AG04450 (cell line): ENCODE measurements at regions not wholly inside any gene's neighbourhood (a gene's known extent, or its start where the extent isn't known, plus 50 kb on each side); places are given as distances from the start of the nearest gene placed in this dataset.
"Not testable (repeated sequence)": the region's sequence is repeated elsewhere in the genome, so short reads cannot be mapped to it uniquely, and the experiment has no call there.

Source experiments
- CTCF ChIA-PET: fragments of 300-600, 350-600 bp; formaldehyde crosslinking; extraction: SDS; loops from one replicate; lab custom pipeline; 2022; ENCODE audit warnings: antibody characterized with exemption, inconsistent platforms; lab: Charles Lee
- POLR2A ChIA-PET: fragments of 350-600 bp; formaldehyde crosslinking; extraction: SDS; loops from one replicate; lab custom pipeline; 2021; ENCODE audit warnings: antibody characterized with exemption, inconsistent platforms; lab: Yijun Ruan, JAX
- DNase-seq: peaks from one replicate; pipeline ENCODE4 v3.0.0-alpha.2; 2011; ENCODE audit warnings: low read depth, low spot score
- H3K27ac ChIP-seq: one replicate; pipeline ENCODE4 v1.5.1; 2012; ENCODE audit warnings: low read depth, low read length, control low read depth
- H3K27me3 ChIP-seq: one replicate; pipeline ENCODE4 v1.6.0; 2012; ENCODE audit warnings: low read length; ENCODE audit not compliant: control insufficient read depth, insufficient read depth
- H3K4me3 ChIP-seq: 2 replicates; pipeline ENCODE4 v1.5.1; 2011; ENCODE audit warnings: mild to moderate bottlenecking, low read depth, low read length, control low read depth
- H3K9me3 ChIP-seq: 2 replicates; pipeline ENCODE4 v1.5.1; 2012; ENCODE audit warnings: low read length; ENCODE audit not compliant: control insufficient read depth, insufficient read depth
- CTCF ChIP-seq: IDR thresholded peaks from 2 replicates; pipeline ENCODE4 v1.5.1; 2011; ENCODE audit warnings: low read depth, low read length, control low read depth, inconsistent platforms

- DNase-seq, result peak; percentile 26
- Histone ChIP-seq H3K9me3 (no peaks in the 10 kb centered on the region), H3K4me3 (no peak overlapping the region), H3K27me3 (no peaks in the 10 kb centered on the region), H3K27ac (no peak overlapping the region)
- CTCF ChIA-PET, result no interaction called here
- no peak for TF ChIP-seq CTCF
- POLR2A ChIA-PET, result no interaction called here
Measured at GRCh38 chrX:44785652-44786051, 58.2 kb upstream of the DUSP21 start.

- Histone ChIP-seq H3K27me3 (no peaks in the 10 kb centered on the region), H3K4me3 (no peak overlapping the region), H3K9me3 (no peaks in the 10 kb centered on the region), H3K27ac (no peak overlapping the region)
- ChIA-PET CTCF (no interaction called here), POLR2A (no interaction called here)
- DNase-seq, result no peak
- no peak for TF ChIP-seq CTCF
Measured at GRCh38 chrX:44784241-44784640, 59.6 kb upstream of the DUSP21 start.

GRCh38 chrX:44778254-44778653 is 65.6 kb upstream of the DUSP21 start:
- ChIA-PET POLR2A (no interaction called here), CTCF (no interaction called here)
- no peaks in the 10 kb centered on the region; the same call in 1 of the 2 replicates for H3K9me3 ChIP-seq
- no peak for DNase-seq
- no peak for TF ChIP-seq CTCF
- no peak overlapping the region for H3K27ac ChIP-seq
- H3K4me3 ChIP-seq, result no peak overlapping the region
- no peaks in the 10 kb centered on the region for H3K27me3 ChIP-seq

- H3K9me3 ChIP-seq, result no peaks in the 10 kb centered on the region; the same call in 1 of the 2 replicates
- no peak overlapping the region for H3K4me3 ChIP-seq
- no peaks in the 10 kb centered on the region for H3K27me3 ChIP-seq
- no peak overlapping the region for H3K27ac ChIP-seq
- no peak for DNase-seq
- TF ChIP-seq CTCF, result no peak
- POLR2A ChIA-PET, result no interaction called here
- CTCF ChIA-PET, result no interaction called here
Measured at GRCh38 chrX:44775726-44776125, 68.1 kb upstream of the DUSP21 start.

GRCh38 chrX:44774066-44774465 is 69.8 kb upstream of the DUSP21 start:
- CTCF ChIA-PET, DNase-seq: not testable (repeated sequence)

GRCh38 chrX:44770121-44770520 is 73.7 kb upstream of the DUSP21 start:
- no peak for TF ChIP-seq CTCF
- Histone ChIP-seq H3K27ac (no peak overlapping the region), H3K9me3 (no peaks in the 10 kb centered on the region), H3K27me3 (no peaks in the 10 kb centered on the region), H3K4me3 (no peak overlapping the region)
- ChIA-PET CTCF (no interaction called here), POLR2A (no interaction called here)
- no peak for DNase-seq

More at GRCh38 chrX:44774066-44774465, 69.8 kb upstream of the DUSP21 start:
- H3K27me3 ChIP-seq, H3K27ac ChIP-seq, H3K4me3 ChIP-seq, H3K9me3 ChIP-seq, POLR2A ChIA-PET: not testable (repeated sequence)
